AG10803 (cell line): ENCODE measurements at regions not wholly inside any gene's neighbourhood (a gene's known extent, or its start where the extent isn't known, plus 50 kb on each side); places are given as distances from the start of the nearest gene placed in this dataset.
"Not testable (repeated sequence)": the region's sequence is repeated elsewhere in the genome, so short reads cannot be mapped to it uniquely, and the experiment has no call there.

Experiments
- DNase-seq: peaks from one replicate; pipeline ENCODE4 v3.0.0; 2010; ENCODE audit warnings: low read depth
- H3K4me3 ChIP-seq: 2 replicates; pipeline ENCODE4 v1.5.1; 2011; ENCODE audit warnings: mild to moderate bottlenecking, low read length, control low read depth
- TF ChIP-seq, protein P1 (sequence below): conservative IDR thresholded peaks from 2 replicates; pipeline ENCODE4 v1.5.1; 2011; ENCODE audit warnings: mild to moderate bottlenecking, low read length, control low read depth, inconsistent platforms

DNA sequence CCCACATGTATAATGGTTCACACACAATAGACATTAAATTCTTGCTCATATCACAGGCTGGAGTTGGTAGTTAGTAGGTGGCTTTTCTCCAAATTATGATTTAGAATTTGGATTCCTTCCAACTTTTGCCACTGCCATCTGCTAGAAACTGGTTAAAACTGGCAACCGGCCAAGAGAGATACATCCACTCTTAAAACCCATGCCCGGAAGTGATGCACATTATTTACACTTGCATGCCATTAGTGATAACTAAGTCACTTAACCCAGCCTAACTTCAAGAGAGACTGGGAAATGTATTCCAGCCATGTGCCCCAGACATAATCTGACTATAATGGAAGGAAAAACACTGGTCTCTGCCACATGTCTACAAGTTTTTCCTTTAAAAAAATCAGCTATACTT lies 395.7 kb upstream of the SEMA6A start:
- DNase-seq = no peak
- no peak overlapping the region for H3K4me3 ChIP-seq

DNA sequence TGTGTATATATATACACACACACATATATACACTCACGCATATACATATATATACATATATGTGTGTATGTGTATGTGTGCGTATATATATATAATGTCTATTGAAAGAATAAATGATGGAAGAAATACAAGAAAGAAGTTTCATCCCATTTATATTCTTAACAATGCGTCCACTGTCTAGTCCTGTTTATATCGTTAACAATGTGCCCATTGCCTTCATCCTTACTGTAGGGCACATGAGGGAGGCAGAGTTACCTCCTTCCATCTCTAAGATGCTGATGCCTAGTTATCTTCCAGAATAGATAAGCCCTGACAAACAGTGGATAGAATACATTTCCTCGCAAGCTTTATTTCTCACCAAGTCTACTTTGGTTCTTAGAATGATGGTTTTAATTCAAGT lies 389.8 kb upstream of the SEMA6A start:
- no peak overlapping the region for H3K4me3 ChIP-seq
- no peak for DNase-seq
- TF ChIP-seq, protein P1, sequence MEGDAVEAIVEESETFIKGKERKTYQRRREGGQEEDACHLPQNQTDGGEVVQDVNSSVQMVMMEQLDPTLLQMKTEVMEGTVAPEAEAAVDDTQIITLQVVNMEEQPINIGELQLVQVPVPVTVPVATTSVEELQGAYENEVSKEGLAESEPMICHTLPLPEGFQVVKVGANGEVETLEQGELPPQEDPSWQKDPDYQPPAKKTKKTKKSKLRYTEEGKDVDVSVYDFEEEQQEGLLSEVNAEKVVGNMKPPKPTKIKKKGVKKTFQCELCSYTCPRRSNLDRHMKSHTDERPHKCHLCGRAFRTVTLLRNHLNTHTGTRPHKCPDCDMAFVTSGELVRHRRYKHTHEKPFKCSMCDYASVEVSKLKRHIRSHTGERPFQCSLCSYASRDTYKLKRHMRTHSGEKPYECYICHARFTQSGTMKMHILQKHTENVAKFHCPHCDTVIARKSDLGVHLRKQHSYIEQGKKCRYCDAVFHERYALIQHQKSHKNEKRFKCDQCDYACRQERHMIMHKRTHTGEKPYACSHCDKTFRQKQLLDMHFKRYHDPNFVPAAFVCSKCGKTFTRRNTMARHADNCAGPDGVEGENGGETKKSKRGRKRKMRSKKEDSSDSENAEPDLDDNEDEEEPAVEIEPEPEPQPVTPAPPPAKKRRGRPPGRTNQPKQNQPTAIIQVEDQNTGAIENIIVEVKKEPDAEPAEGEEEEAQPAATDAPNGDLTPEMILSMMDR = no peak

More for the DNA sequence above, 395.7 kb upstream of the SEMA6A start:
- TF ChIP-seq, protein P1 = no peak

DNA sequence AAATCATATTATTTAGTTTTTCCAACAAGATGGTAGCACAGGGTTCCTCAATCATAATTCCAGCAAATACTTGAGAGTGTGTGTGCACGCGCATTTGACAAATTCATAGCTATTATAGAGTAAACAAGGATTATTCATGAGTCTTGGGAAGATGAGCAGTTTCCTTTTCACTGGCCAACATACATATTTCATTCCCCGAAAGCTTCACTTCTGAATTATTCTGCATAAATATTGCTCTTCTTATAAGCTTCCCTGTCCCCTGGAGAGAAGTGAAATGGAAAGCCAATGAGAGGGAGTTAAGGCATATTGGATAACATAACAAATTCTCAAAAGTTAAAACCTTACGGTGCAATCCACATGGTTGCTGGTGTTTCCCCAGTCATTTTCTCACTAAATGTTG lies 386.4 kb upstream of the SEMA6A start:
- TF ChIP-seq, protein P1 = no peak

DNA sequence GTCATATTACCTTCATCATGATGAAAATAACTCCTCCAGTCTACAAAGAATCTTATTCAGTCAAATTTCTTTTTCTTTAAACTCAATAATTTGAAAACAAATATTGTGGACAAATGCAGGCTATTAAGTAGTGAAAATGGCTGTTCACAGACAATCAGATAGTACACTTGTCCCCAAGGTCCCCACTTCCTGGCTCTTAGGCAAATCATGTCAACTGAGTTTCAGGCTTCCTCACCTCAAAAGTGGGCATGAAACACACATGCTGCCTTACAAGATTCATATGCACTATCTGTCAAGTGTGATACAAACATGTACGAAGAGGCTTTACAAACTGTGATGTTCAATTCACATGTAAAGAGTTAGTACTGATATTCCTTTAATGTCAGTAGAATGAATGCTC lies 385.2 kb upstream of the SEMA6A start:
- DNase-seq = no peak
- TF ChIP-seq, protein P1 = no peak
- H3K4me3 ChIP-seq = no peak overlapping the region

More for the DNA sequence above, 386.4 kb upstream of the SEMA6A start:
- no peak overlapping the region for H3K4me3 ChIP-seq
- DNase-seq = no peak

DNA sequence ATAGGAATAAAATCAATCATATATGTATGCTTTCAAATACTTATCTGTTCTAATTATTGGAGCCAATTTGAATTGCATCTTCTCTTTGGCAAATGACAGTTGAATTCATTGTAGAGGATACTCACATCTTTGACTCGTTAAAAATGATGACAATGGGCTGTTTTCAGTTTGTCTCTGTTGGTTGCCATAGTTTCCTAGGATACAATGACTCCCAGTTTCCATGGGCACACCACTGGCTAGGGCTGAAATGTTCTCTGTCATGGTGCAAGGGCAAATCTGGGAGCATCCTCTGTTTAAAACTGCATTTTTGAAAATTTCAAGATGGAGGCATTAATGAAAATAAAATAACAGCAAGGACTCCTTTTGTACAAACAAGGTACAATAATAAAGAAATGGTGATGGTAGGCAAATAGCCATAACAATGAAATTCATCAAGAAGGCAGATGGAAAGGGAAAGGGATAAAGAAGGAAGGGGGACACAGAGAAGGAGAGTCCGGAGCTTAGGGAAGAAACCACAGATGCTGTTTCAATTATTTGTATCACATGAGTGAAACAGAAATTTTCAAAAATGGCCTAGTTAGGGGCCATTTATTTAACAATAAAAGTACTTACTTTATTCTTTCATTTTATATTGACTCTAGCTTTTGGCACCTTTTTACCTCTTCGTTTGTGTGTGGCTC lies 378.8 kb upstream of the SEMA6A start:
- DNase-seq = no peak
- H3K4me3 ChIP-seq = no peak overlapping the region
- TF ChIP-seq, protein P1 = no peak

DNA sequence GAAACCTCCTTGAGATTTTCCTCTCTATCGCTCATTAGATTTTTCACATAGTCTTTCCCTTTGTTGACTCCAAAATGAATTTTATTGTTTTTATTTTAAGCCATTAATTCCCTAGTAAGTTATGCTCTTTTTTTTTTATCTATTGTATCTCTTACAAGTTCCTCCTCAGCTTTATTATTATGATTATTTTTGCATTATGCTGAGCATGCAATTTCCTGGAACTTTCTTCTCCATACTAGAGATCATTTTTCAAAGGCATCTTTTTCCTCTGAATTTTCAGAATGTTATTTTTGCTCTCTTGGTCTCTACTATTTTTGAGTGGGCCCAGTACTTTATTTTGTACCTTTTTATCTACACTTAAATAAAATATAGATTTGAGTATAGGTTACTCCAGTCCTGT lies 376.6 kb upstream of the SEMA6A start:
- TF ChIP-seq, protein P1 = no peak
- no peak for DNase-seq

DNA sequence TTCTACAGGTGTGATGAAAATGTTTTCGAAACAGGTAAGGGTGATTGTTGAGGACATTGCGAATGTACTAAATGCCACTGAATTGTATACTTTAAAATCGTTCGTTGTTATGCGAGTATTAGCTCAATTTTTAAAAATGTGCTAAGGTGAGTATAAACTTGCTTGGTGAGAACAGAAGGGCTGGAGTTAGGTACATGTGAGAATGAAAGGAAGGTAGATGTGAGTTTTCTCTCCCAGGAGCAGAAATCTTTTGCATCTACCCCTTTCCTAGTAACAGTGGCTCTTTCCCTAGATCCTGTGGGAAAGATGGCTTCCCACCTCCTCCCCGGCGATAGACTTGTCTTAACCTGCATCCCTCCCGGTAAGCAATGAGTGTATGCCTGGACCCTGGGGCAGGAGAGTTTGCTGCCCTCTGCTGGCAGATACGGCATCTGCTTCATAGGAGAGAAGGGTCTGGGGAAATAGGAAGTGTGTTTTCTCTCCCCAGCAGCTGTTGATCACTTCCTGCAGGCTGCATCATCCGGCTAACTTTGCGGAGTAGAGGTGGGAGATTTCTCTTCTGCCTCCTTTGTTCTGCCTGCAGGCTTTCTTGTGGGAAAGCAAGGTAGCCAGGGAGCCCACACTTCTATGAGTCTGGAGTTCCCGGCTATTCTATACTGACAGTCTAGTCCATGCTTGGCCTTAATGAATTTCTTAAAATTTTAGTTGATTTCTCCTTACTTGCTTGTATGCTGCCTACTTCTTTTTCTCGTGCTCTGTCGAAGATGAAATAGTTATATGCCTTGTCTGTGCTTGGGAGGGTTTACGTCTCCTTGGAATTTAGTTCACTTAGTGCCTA lies 373.3 kb upstream of the SEMA6A start:
- no peak for DNase-seq
- TF ChIP-seq, protein P1 = peak; percentile 40
- H3K4me3 ChIP-seq = no peak overlapping the region

More for the DNA sequence above, 376.6 kb upstream of the SEMA6A start:
- no peak overlapping the region for H3K4me3 ChIP-seq

DNA sequence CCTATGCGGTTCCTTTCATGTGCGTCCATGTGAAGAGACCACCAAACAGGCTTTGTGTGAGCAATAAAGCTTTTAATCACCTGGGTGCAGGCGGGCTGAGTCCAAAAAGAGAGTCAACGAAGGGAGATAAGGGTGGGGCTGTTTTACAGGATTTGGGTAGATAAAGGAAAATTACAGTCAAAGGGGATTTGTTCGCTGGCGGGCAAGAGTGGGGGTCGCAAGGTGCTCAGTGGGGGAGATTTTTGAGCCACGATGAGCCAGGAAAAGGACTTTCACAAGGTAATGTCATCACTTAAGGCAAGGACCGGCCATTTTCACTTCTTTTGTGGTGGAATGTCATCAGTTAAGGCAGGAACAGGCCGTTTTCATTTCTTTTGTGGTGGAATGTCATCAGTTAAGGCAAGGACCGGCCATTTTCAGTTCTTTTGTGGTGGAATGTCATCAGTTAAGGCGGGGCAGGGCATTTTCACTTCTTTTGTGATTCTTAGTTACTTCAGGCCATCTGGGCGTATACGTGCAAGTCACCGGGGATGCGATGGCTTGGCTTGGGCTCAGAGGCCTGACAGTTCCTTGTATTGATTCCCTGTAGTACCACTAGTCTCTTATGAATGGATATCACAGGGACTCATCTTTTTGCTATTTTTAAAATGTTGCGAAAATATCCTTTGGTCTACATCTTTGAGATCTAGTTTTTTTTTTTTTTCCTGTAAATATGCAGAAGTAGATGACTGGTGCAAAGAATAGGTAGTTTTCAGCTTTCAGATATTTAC lies 371.2 kb upstream of the SEMA6A start:
- not testable (repeated sequence) for H3K4me3 ChIP-seq, DNase-seq
